ENCODE measurements at regions not wholly inside any gene's neighbourhood (a gene's known extent, or its start where the extent isn't known, plus 50 kb on each side); places are given as distances from the start of the nearest gene placed in this dataset.
"Not testable (repeated sequence)": the region's sequence is repeated elsewhere in the genome, so short reads cannot be mapped to it uniquely, and the experiment has no call there.

- no peak for DNase-seq
Measured at GRCh38 chr3:139202226-139202958, 141.4 kb upstream of the MRPS22 start.

DNA sequence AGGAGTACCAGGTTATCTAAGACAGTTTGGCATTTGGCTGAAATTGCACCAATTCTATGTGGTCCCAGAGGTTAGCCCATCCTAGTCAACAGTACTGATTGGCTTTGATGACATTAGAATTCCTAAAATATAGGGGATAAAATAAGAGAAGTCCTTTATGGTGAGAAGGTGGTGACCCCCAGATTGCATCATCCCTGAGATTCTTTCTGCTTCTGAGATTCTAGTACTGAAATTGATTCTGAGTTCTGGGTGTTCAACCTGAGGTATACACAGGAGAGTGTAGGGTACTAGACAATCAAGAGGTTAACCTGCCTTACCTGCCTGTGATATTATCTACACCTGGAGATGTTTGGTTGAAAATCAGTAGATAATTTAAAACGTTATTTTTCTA, 140.9 kb upstream of the MRPS22 start:
- DNase-seq, result no peak

GRCh38 chr3:139203752-139204151, 140.1 kb upstream of the MRPS22 start:
- DNase-seq, result no peak

DNA sequence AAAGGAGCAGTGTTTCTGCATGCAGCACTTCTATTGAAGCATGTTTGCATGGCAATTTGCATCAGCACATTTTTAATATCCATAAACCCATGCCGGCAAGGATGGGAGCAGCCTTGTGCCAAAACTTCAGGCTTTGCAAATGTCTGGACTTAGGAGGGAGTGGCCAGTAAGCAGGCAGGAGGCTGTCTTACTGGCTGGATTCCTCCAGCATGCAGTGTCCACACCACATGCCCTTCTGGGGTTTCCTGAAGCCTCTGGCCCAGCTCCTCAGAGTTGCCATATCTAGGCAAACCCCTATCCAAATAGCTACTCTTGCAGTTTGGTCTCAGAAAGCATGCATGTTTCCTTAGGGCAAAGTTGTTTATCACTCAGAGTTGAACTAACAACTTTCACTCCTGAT, 139.1 kb upstream of the MRPS22 start:
- DNase-seq, result no peak

DNA sequence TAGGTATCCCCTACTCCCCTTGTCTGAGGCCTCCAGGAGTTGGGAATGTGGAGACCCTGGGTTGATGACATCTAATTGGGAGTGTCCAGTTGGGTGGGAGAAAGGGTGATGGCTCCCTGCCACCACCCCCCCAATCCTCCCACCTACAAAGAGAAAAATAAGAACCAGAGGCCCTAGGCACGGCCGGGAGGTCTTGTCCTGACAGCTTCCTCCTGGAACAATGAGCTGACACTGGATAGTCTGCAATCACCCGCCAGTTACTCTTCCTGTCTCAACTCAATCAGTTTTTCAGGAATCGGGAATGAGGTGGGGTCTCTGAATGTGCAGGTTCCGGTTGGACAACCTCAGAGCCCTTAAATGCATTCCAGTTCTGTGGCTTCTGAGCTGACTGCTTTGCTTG, 129.9 kb upstream of the MRPS22 start:
- no peak for DNase-seq

- no peak for DNase-seq
Measured at GRCh38 chr3:139216958-139217357, 126.9 kb upstream of the MRPS22 start.

- DNase-seq, result no peak
Measured at GRCh38 chr3:139217633-139218032, 126.2 kb upstream of the MRPS22 start.

DNA sequence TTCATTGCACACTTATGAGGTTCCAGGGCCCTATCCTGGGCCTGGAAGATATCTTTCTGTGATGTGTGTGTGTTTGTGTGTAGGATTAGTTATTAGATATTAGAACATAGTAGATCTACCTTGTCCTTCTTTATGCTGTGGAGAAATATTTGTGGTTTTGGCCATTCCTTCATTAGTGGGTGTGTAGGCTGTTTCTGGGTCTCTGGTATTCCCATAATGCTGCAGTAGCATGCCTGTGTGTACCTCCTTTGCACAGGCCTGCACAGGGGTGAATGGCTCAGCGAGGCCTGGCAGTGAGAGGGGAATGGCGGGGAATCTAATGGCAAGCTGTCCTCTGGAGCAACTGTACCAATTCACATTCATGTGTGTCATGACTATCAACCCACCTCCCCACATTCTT, 125.8 kb upstream of the MRPS22 start:
- no peak for DNase-seq

GRCh38 chr3:139219463-139219862, 124.4 kb upstream of the MRPS22 start:
- DNase-seq, result no peak

GRCh38 chr3:139222100-139222657, 121.6 kb upstream of the MRPS22 start:
- no peak for DNase-seq

DNA sequence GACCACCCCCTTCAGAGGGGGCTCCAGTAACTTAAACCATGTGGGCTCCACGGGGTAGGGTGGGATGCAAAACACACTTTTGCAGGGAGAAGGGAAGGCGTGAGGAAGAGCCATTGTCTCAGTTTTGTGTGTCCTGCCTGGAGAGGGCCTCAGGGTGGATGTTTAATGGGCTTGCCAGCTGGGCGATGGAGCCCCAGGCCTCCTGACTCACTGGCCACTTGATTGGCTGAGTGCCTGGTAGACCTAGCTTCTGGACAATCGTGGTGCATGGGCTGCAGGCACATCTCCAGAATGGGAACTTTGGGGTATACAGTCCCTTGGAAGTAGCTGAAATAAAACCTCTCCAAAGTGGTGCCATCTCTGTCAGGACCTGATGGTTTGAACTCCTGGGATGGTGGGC, 118.3 kb upstream of the MRPS22 start:
- no peak for DNase-seq

DNA sequence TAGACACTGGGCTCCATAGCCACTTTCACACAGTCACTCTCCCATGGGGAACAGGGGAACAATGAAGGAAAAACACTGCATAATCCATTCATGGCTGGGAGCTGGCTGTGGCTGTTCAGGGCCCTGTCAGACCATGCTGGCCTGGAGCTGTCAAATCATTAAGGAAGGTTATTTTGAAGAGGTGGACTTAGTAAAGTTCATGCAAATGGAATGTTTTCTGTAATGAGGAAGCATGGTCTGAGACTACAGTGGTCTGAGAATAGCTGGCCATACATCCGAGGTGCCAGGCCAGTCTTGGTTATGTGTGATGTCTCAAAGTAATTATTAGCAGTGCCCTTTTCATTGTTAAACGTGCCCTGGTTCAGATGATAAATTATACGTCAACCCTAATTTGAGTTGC, 117.1 kb upstream of the MRPS22 start:
- DNase-seq, result no peak

DNA sequence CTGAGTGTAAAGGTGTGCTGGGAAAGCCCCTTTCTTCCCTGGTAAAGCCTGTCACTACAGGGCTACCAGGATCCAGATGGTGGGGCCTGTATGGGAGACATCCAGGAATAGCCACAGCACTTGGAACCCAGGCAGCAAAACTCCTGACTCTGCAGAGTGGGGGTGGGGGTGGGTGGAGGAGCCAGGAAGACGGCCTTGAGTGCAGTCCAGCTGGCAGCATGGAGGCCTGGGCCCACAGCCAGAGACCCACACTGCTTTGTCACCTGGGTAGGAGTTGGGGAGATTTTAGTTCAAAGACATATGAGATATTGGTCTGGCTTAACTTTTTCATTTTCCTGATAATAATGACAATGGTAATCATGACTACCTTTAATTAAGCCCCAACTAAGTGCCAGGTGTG, 116.7 kb upstream of the MRPS22 start:
- no peak for DNase-seq

GRCh38 chr3:139227827-139228226, 116.0 kb upstream of the MRPS22 start:
- DNase-seq, result no peak

- DNase-seq, result no peak
Measured at GRCh38 chr3:139230391-139230790, 113.4 kb upstream of the MRPS22 start.

DNA sequence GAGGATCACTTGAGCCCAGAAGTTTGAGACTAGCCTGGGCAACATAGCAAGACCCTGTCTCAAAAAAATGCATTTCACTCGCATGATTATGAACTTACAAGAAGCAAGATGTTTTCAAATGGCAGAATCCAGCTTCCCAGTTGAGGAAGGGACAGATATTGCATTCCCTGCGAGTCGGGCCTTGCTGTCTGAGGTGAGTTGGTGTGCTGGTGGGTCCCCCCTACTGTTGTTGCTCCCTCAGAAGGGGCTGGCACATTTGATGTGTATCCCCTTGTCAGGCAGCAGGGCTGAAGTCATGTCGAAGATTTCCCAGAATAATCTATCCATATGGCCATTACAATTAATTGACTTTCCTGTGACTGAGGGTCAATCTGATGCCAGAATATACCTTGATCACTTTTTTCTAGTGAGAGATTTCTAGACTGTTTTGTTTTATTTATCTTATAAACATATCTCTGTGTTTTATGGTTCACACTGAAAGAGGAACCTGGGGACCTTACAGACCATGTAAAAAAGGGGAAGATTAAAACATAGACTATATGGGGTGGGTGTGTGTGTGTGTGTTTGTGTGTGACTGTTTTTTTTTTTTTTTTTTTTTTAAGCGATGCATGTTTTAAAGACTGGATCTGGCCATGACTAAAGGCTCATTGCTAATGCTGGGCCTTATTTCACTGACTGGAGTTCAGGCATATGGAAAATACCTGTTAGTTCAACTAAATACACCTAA, 112.1 kb upstream of the MRPS22 start:
- no peak for DNase-seq

DNA sequence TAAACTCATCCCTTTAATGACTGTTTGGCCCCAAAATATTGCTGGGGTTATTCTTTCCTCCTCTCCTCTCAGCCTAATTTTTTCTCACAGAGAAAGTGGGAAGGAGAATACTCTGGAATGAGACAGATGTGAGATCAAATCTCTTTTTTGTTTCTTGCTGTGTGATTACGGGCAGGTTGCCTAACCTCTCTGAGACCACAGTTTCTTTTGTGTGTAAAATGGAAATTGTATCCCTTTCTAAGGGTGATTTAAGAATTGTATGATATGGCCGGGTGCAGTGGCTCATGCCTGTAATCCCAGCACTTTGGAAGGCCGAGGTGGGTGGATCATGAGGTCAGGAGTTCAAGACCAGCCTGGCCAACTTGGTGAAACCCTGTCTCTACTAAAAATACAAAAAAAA, 111.5 kb upstream of the MRPS22 start:
- DNase-seq, result not testable (repeated sequence)

GRCh38 chr3:139234491-139234890, 109.3 kb upstream of the MRPS22 start:
- no peak for DNase-seq

DNA sequence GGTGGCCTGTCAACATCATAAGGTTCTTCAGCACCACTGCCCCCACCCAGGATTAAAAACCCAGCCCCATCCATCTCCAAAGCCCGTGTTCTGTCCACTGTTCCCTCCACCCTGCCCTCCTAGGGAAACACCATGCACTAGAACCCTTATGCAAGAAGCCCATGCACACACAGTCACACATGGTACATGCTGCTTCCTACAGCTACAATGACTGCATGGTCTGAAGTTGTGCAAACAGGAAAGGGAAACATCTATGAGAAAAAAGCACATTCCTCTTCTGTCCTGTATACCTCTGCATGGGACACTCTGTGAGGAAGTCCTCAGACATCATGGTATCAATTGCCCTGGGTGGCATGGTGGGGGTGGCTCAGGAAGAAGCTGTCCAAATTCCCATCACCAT, 108.6 kb upstream of the MRPS22 start:
- DNase-seq, result no peak

GRCh38 chr3:139236336-139236735, 107.5 kb upstream of the MRPS22 start:
- no peak for DNase-seq

GRCh38 chr3:139238281-139239030, 105.4 kb upstream of the MRPS22 start:
- DNase-seq, result no peak

GRCh38 chr3:139239550-139239949, 104.3 kb upstream of the MRPS22 start:
- no peak for DNase-seq

- no peak for DNase-seq
Measured at GRCh38 chr3:139241783-139242182, 102.0 kb upstream of the MRPS22 start.

DNA sequence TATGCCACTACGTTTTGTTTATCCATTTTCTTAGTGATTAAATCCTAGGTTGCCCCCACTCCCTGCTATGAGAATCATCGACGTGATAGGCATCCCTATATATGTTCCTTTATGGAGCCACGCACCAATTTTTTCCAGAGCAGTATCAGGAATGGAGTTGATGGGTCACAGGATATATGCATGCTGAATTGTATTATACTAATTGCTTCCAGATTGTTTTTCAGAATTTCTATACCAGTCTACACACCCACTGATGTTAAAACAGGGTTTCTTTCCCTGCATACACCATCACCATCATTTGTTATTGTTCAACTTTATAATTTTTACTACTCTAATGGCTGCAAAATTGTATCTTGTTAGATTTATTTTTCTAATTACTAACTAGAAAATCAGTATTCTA, 100.1 kb upstream of the MRPS22 start:
- no peak for DNase-seq

Data from KG1 (cell line).